GM21737 (cell line): ENCODE measurements at regions not wholly inside any gene's neighbourhood (a gene's known extent, or its start where the extent isn't known, plus 50 kb on each side); places are given as distances from the start of the nearest gene placed in this dataset.

Experiments
- ATAC-seq: cut with Tn5 transposase; IDR thresholded peaks from one replicate; pipeline ENCODE4 v1.9.1; 2021; ENCODE audit warnings: mild to moderate bottlenecking, moderate library complexity; ENCODE audit not compliant: unreplicated experiment

- no peak for ATAC-seq
These were observed 233.2 kb downstream of the KLF6 start for GRCh38 chr10:3551761-3552160.

GRCh38 chr10:3549118-3549517 is 235.9 kb downstream of the KLF6 start:
- no peak for ATAC-seq

- no peak for ATAC-seq
These were observed 236.3 kb downstream of the KLF6 start for GRCh38 chr10:3548702-3549101.

- ATAC-seq, result no peak
These were observed 236.9 kb downstream of the KLF6 start for GRCh38 chr10:3548076-3548475.

- no peak for ATAC-seq
These were observed 240.4 kb downstream of the KLF6 start for GRCh38 chr10:3544561-3544960.

- no peak for ATAC-seq
These were observed 242.8 kb downstream of the KLF6 start for GRCh38 chr10:3542185-3542611.

GRCh38 chr10:3539696-3540383 is 245.2 kb downstream of the KLF6 start:
- ATAC-seq, result no peak

- no peak for ATAC-seq
These were observed 246.1 kb downstream of the KLF6 start for GRCh38 chr10:3538656-3539531.

GRCh38 chr10:3538291-3538655 is 246.7 kb downstream of the KLF6 start:
- no peak for ATAC-seq

GRCh38 chr10:3537518-3537917 is 247.5 kb downstream of the KLF6 start:
- ATAC-seq, result no peak

GRCh38 chr10:3535001-3535400 is 250.0 kb downstream of the KLF6 start:
- no peak for ATAC-seq

GRCh38 chr10:3534433-3534832 is 250.6 kb downstream of the KLF6 start:
- ATAC-seq, result no peak

- ATAC-seq, result no peak
These were observed 251.7 kb downstream of the KLF6 start for GRCh38 chr10:3533296-3533695.

- no peak for ATAC-seq
These were observed 252.4 kb downstream of the KLF6 start for GRCh38 chr10:3532644-3533043.

GRCh38 chr10:3531670-3532069 is 253.3 kb downstream of the KLF6 start:
- no peak for ATAC-seq

- ATAC-seq, result no peak
These were observed 254.0 kb downstream of the KLF6 start for GRCh38 chr10:3530783-3531645.

GRCh38 chr10:3530346-3530745 is 254.7 kb downstream of the KLF6 start:
- no peak for ATAC-seq

GRCh38 chr10:3529691-3530090 is 255.3 kb downstream of the KLF6 start:
- ATAC-seq, result no peak

- no peak for ATAC-seq
These were observed 256.1 kb downstream of the KLF6 start for GRCh38 chr10:3528823-3529403.

GRCh38 chr10:3528271-3528670 is 256.7 kb downstream of the KLF6 start:
- ATAC-seq, result no peak

- ATAC-seq, result no peak
These were observed 257.1 kb downstream of the KLF6 start for GRCh38 chr10:3527869-3528268.
